Mesendoderm (in vitro differentiated cells): ENCODE measurements at regions not wholly inside any gene's neighbourhood (a gene's known extent, or its start where the extent isn't known, plus 50 kb on each side); places are given as distances from the start of the nearest gene placed in this dataset.
"Not testable (repeated sequence)": the region's sequence is repeated elsewhere in the genome, so short reads cannot be mapped to it uniquely, and the experiment has no call there.

Experiments used
- DNase-seq: peaks from one replicate; pipeline ENCODE4 v3.0.0; 2013
- H2AK5ac ChIP-seq: 2 replicates; pipeline ENCODE4 v1.6.1; 2013; ENCODE audit warnings: low read length, inconsistent platforms
- H2BK120ac ChIP-seq: 2 replicates; pipeline ENCODE4 v1.6.1; 2013; ENCODE audit warnings: low read depth, mild to moderate bottlenecking, low read length, moderate library complexity, mixed read lengths
- H2BK15ac ChIP-seq: replicated peaks from 2 replicates; pipeline ENCODE4 v1.6.1; 2013; ENCODE audit warnings: low read depth, mild to moderate bottlenecking, moderate library complexity
- H2BK5ac ChIP-seq: 2 replicates; pipeline ENCODE4 v1.6.1; 2013; ENCODE audit warnings: low read length, inconsistent platforms
- H3K18ac ChIP-seq: 2 replicates; pipeline ENCODE4 v1.6.1; 2013; ENCODE audit warnings: mild to moderate bottlenecking, low read length, mixed read lengths
- H3K23ac ChIP-seq: one replicate; pipeline ENCODE4 v1.6.1; 2013; ENCODE audit warnings: low read length
- H3K27ac ChIP-seq: 2 replicates; pipeline ENCODE4 v1.5.1; 2013; ENCODE audit warnings: low read depth, mild to moderate bottlenecking, inconsistent platforms, low read length, moderate library complexity
- H3K27me3 ChIP-seq: 2 replicates; pipeline ENCODE4 v1.6.1; 2013; ENCODE audit warnings: low read length, control low read depth, mild to moderate bottlenecking, inconsistent platforms; ENCODE audit not compliant: insufficient read depth, poor library complexity
- H3K36me3 ChIP-seq: 2 replicates; pipeline ENCODE4 v1.6.1; 2013; ENCODE audit warnings: low read length, inconsistent platforms; ENCODE audit not compliant: control insufficient read depth, insufficient read depth
- H3K4ac ChIP-seq: one replicate; pipeline ENCODE4 v1.6.1; 2013; ENCODE audit warnings: low read depth, mild to moderate bottlenecking, low read length, moderate library complexity
- H3K4me1 ChIP-seq: 2 replicates; pipeline ENCODE4 v1.6.1; 2013; ENCODE audit warnings: low read depth, low read length, inconsistent platforms; ENCODE audit not compliant: control insufficient read depth
- H3K4me2 ChIP-seq: 2 replicates; pipeline ENCODE4 v1.6.1; 2013; ENCODE audit warnings: low read length
- H3K4me3 ChIP-seq: 2 replicates; pipeline ENCODE4 v1.5.1; 2013; ENCODE audit warnings: mild to moderate bottlenecking, low read length
- H3K56ac ChIP-seq: one replicate; pipeline ENCODE4 v1.6.1; 2013; ENCODE audit warnings: low read length
- H3K79me1 ChIP-seq: 2 replicates; pipeline ENCODE4 v1.6.1; 2013; ENCODE audit warnings: low read length, inconsistent platforms
- H3K79me2 ChIP-seq: 2 replicates; pipeline ENCODE4 v1.6.1; 2013; ENCODE audit warnings: mild to moderate bottlenecking, low read length; ENCODE audit not compliant: control insufficient read depth, insufficient read depth
- H3K9ac ChIP-seq: 2 replicates; pipeline ENCODE4 v1.6.1; 2013; ENCODE audit warnings: low read length, inconsistent platforms
- H4K5ac ChIP-seq: one replicate; pipeline ENCODE4 v1.6.1; 2013; ENCODE audit warnings: low read length
- H4K8ac ChIP-seq: one replicate; pipeline ENCODE4 v1.6.1; 2013; ENCODE audit warnings: low read depth, mild to moderate bottlenecking, control low read depth, low read length, moderate library complexity
- WGBS: extraction: QIAGEN DNeasy Blood & Tissue Kit; methylation state at CpG from one replicate; pipeline ENCODE4 v1.1.7; 2013; ENCODE audit warnings: low lambda C conversion rate, missing lambda C conversion rate; ENCODE audit not compliant: insufficient coverage; ENCODE audit errors: extremely low coverage; 5-methylcytosine and 5-hydroxymethylcytosine counted together

- no peaks in the 10 kb centered on the region for H3K27me3 ChIP-seq
- no peak overlapping the region for H3K9ac ChIP-seq
- H3K79me2 ChIP-seq: no peaks in the 10 kb centered on the region
- WGBS: no CpG with 5 or more reads among the region's 2 CpGs
- no peak overlapping the region for H2BK15ac ChIP-seq
- H2AK5ac ChIP-seq: no peak overlapping the region
- no peak overlapping the region for H3K18ac ChIP-seq
- H3K36me3 ChIP-seq: no peaks in the 10 kb centered on the region
- no peaks in the 10 kb centered on the region for H3K4me1 ChIP-seq
- H3K56ac ChIP-seq: no peak overlapping the region
- H3K23ac ChIP-seq: no peak overlapping the region
- no peaks in the 10 kb centered on the region for H3K79me1 ChIP-seq
- no peak for DNase-seq
- no peak overlapping the region for H4K5ac ChIP-seq
- H3K4ac ChIP-seq: no peak overlapping the region
- H3K27ac ChIP-seq: no peak overlapping the region
- H3K4me2 ChIP-seq: no peak overlapping the region
- no peak overlapping the region for H4K8ac ChIP-seq
- no peak overlapping the region for H2BK120ac ChIP-seq
- no peak overlapping the region for H3K4me3 ChIP-seq
- H2BK5ac ChIP-seq: no peak overlapping the region
Observed at GRCh38 chr6:15152700-15153099, 93.2 kb upstream of the JARID2 start.

GRCh38 chr6:15153191-15153590 lies 92.7 kb upstream of the JARID2 start:
- Histone ChIP-seq H2BK120ac (no peak overlapping the region), H3K4me2 (no peak overlapping the region), H2AK5ac (no peak overlapping the region), H3K4me3 (no peak overlapping the region), H3K9ac (no peak overlapping the region), H4K5ac (no peak overlapping the region), H3K56ac (no peak overlapping the region), H3K27me3 (no peaks in the 10 kb centered on the region), H3K79me2 (no peaks in the 10 kb centered on the region), H3K18ac (no peak overlapping the region), H3K79me1 (no peaks in the 10 kb centered on the region), H3K4me1 (no peaks in the 10 kb centered on the region), H3K23ac (no peak overlapping the region), H4K8ac (no peak overlapping the region), H2BK5ac (no peak overlapping the region), H3K4ac (no peak overlapping the region), H3K36me3 (no peaks in the 10 kb centered on the region), H2BK15ac (no peak overlapping the region), H3K27ac (no peak overlapping the region)
- WGBS: no CpG with 5 or more reads among the region's 7 CpGs
- DNase-seq: no peak

- Histone ChIP-seq H2AK5ac (no peak overlapping the region), H3K4me3 (no peak overlapping the region), H3K79me1 (no peaks in the 10 kb centered on the region), H3K4ac (no peak overlapping the region), H2BK15ac (no peak overlapping the region), H3K27ac (no peak overlapping the region), H3K56ac (no peak overlapping the region), H2BK5ac (no peak overlapping the region), H3K23ac (no peak overlapping the region), H4K5ac (no peak overlapping the region), H3K79me2 (no peaks in the 10 kb centered on the region), H3K4me2 (no peak overlapping the region), H3K27me3 (no peaks in the 10 kb centered on the region), H3K36me3 (no peaks in the 10 kb centered on the region), H3K9ac (no peak overlapping the region), H2BK120ac (no peak overlapping the region), H3K4me1 (no peaks in the 10 kb centered on the region), H4K8ac (no peak overlapping the region), H3K18ac (no peak overlapping the region)
- no peak for DNase-seq
- WGBS: no CpG with 5 or more reads among the region's 2 CpGs
Observed at GRCh38 chr6:15157479-15157878, 88.4 kb upstream of the JARID2 start.

GRCh38 chr6:15158821-15159619 lies 86.8 kb upstream of the JARID2 start:
- no peak for DNase-seq

GRCh38 chr6:15160812-15161211 lies 85.1 kb upstream of the JARID2 start:
- Histone ChIP-seq H4K8ac (no peak overlapping the region), H3K4me1 (no peaks in the 10 kb centered on the region), H2AK5ac (no peak overlapping the region), H3K27me3 (no peaks in the 10 kb centered on the region), H3K18ac (no peak overlapping the region), H3K4me2 (no peak overlapping the region), H2BK5ac (no peak overlapping the region), H3K4me3 (no peak overlapping the region), H3K56ac (no peak overlapping the region), H4K5ac (no peak overlapping the region), H3K9ac (no peak overlapping the region), H3K79me2 (no peaks in the 10 kb centered on the region), H2BK120ac (no peak overlapping the region), H3K36me3 (no peaks in the 10 kb centered on the region), H3K4ac (no peak overlapping the region), H3K27ac (no peak overlapping the region), H3K23ac (no peak overlapping the region), H2BK15ac (no peak overlapping the region), H3K79me1 (no peaks in the 10 kb centered on the region)
- DNase-seq: no peak
- WGBS: no CpG with 5 or more reads among the region's 2 CpGs

More at GRCh38 chr6:15158821-15159619, 86.8 kb upstream of the JARID2 start:
- Histone ChIP-seq H3K4ac (no peak overlapping the region), H4K8ac (no peak overlapping the region), H2BK15ac (no peak overlapping the region), H3K36me3 (no peaks in the 10 kb centered on the region), H3K56ac (no peak overlapping the region), H3K23ac (no peak overlapping the region), H3K27me3 (no peaks in the 10 kb centered on the region), H2BK120ac (no peak overlapping the region), H3K79me1 (no peaks in the 10 kb centered on the region), H2AK5ac (no peak overlapping the region), H2BK5ac (no peak overlapping the region), H3K4me2 (no peak overlapping the region), H3K79me2 (no peaks in the 10 kb centered on the region), H3K27ac (no peak overlapping the region), H3K4me3 (no peak overlapping the region), H3K4me1 (no peaks in the 10 kb centered on the region), H3K9ac (no peak overlapping the region), H4K5ac (no peak overlapping the region), H3K18ac (no peak overlapping the region)
- WGBS: no CpG with 5 or more reads among the region's 10 CpGs

- H3K4ac ChIP-seq, H3K4me1 ChIP-seq, H3K79me1 ChIP-seq, H3K36me3 ChIP-seq, H2BK5ac ChIP-seq, H3K27me3 ChIP-seq, H4K5ac ChIP-seq, H3K27ac ChIP-seq, H3K4me3 ChIP-seq, H4K8ac ChIP-seq, H2BK120ac ChIP-seq, H3K4me2 ChIP-seq, H3K56ac ChIP-seq, H3K18ac ChIP-seq, H3K79me2 ChIP-seq, DNase-seq, H2BK15ac ChIP-seq, H3K23ac ChIP-seq, H2AK5ac ChIP-seq, H3K9ac ChIP-seq: not testable (repeated sequence)
- no CpG with 5 or more reads among the region's 6 CpGs for WGBS
Observed at GRCh38 chr6:15164855-15165254, 81.0 kb upstream of the JARID2 start.
